Hematopoietic multipotent progenitor cell treated with erythropoietin and hydrocortisone succinate and interleukin-3 and kit ligand, for 6 days (in vitro differentiated cells): ENCODE measurements at regions not wholly inside any gene's neighbourhood (a gene's known extent, or its start where the extent isn't known, plus 50 kb on each side); places are given as distances from the start of the nearest gene placed in this dataset.
"Not testable (repeated sequence)": the region's sequence is repeated elsewhere in the genome, so short reads cannot be mapped to it uniquely, and the experiment has no call there.

Experiments
- DNase-seq: peaks from one replicate; pipeline ENCODE4 v3.0.0-alpha.2; 2015

DNA sequence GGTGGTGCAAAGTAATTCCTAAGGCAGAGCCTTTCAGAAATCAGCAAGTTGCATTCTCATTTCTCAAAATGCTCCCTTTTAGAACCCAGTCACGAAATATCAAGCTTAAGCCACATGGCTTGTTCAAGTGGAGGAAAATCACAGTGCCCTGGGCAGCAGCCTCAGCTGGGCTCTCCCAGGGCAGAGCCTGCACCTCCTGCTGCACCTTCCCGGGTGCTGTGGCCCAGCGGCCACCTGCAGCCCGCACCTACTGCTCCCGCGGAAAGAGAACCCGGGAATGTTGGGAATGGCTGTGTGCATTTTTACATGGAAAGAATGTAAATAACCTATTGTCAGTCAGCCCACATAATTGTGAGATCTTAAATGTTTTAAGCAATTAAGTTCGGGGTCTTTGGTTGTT lies 396.5 kb upstream of the VSTM2A start:
- DNase-seq, result no peak

- DNase-seq, result no peak
These were observed 388.7 kb upstream of the VSTM2A start for GRCh38 chr7:54153462-54153861.

DNA sequence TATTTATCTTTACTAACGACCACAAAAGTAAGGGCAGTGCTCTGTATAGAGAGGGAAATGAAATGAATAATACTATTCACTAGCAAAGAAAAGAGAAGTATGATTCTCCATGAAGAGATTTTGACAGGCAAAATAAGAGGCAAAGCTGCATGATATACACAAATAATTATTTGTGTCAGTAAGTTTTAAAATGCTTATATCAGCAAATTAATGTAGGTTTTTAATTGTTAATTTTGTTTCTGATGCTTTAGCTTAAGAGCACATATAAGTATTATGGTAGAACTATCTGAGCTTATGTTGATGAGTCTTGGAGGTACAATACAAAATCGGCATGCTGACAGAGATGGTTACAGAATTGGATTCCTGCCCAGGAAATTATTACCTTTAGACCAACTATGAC lies 383.1 kb upstream of the VSTM2A start:
- no peak for DNase-seq

- DNase-seq, result no peak
These were observed 380.6 kb upstream of the VSTM2A start for GRCh38 chr7:54161621-54162020.

GRCh38 chr7:54166419-54166818 lies 375.8 kb upstream of the VSTM2A start:
- no peak for DNase-seq

GRCh38 chr7:54179321-54180029 lies 362.7 kb upstream of the VSTM2A start:
- no peak for DNase-seq

DNA sequence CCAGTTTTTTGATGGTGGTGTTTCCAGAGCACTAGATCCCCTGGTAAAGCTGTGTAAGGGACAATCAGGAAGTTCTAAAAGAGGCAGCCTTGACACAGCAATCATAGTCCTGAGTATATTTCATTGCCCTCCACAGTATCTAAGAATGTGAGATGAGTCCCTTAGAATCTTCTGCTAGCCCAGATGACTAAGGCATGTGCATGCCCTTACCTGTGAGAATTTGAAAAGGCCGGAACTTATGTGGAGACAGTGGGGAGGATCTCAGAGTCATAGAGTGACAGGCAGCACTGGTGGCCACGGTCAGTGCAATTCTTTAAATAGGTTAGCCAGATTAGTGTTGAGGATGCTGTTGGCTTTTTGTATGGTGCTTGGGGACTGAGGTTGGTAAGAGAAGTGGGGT lies 361.4 kb upstream of the VSTM2A start:
- no peak for DNase-seq

DNA sequence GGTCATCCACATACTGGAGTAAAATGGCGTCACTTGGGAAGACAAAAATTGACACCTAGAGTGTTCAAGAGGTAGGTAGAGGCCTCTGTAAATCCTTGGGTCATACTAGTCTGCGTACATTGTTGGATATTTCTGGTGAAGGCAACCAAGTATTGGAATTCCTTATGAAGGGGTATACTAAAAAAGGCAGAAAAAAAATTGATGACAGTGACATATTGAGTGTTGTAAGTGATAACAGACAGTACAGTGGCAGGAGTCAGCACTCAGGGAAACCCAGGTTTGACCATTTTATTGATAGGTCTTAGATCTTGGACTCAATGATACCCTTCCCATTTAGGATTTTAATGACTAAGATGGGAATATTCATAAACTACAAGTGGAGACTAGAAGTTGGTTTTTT lies 359.1 kb upstream of the VSTM2A start:
- DNase-seq, result no peak

GRCh38 chr7:54186336-54186735 lies 355.8 kb upstream of the VSTM2A start:
- no peak for DNase-seq

GRCh38 chr7:54187886-54188685 lies 354.1 kb upstream of the VSTM2A start:
- DNase-seq, result no peak

- no peak for DNase-seq
These were observed 353.3 kb upstream of the VSTM2A start for GRCh38 chr7:54188843-54189242.

- DNase-seq, result no peak
These were observed 352.8 kb upstream of the VSTM2A start for GRCh38 chr7:54189330-54189729.

DNA sequence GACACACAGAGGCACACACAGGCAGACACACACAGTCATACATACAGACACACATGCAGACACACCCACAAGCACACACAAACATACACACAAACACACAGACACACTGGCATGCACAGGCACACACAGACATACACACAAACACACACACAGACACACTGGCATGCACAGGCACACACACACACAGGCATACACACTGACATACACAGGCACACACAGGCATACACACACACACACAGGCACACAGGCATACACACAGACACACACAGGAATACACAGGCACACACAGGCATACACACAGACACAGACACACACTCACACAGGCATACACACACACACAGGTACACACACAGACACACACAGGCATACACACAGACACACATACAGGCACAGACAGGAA lies 340.7 kb upstream of the VSTM2A start:
- no peak for DNase-seq

DNA sequence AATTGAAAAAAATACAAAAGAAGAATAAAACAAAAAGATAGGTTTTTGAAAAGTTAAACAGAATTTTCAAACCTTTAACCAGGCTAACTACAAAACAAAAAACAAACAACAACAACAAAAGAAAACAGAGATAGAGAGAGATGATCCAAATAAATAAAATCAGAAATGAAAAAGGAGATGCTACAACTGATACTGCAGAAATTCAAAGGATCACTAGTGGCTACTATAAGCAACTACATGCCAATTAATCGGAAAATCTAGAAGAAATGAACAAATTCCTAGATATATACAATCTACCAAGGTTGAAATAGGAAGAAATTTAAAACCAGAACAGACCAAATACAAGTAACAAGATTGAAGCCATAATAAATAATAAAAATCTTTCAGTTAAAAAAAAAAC lies 326.8 kb upstream of the VSTM2A start:
- DNase-seq, result no peak

DNA sequence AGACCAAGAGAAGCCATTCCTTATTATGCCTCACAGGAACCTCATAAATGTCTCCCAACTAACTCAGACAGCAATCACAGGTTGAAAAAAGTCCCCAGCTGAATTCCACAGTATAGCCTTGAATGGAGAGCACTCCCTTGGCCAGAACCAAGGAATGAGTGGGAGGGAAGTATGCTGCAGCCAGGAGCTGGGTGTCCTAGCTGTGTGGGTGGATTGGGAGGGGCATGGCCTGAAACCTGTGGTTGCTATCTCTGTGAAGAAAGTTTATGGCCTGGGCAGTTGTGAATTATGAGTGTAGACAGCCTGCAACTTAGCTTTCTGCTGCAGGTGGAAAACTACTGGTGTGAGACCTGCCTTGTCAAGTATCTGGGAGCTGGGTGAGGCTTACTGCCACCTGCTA lies 316.1 kb upstream of the VSTM2A start:
- DNase-seq, result not testable (repeated sequence)

DNA sequence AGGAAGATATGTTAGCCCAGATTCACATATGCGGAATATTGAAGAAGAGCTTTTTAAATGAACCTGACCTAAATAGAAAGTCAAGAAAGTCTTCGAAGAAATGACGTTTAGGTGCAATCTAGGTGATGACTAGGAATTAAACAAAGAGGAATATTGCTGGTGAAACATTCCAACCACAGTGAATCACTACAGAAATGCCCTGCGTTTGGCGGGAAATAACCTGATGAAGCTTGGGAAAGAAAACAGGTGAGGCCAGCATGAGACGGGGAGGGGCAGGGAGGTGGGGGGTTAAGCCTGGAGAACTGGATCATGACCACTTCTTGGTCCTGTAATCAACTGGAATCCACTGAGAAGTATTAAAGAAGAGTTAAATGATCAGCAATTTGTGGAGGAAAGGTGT lies 299.4 kb upstream of the VSTM2A start:
- DNase-seq, result no peak

DNA sequence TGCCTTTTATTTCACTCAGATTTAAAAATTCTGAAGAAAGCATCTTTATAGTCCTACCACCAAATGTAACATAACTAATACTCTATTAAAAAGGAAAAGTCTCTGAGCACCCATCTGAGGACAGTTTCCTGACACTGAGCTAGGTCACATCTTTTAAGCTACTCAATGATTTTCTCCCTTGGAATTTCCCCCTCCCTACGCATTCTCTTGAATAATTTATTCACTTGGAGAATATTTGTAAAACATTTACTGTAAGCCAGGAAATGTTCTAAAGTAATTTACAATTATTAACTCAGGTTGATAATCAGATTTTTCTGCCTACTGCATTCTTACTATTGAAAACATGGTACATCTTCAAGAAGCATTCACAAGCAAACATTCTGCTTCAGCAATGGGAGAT lies 297.2 kb upstream of the VSTM2A start:
- no peak for DNase-seq

DNA sequence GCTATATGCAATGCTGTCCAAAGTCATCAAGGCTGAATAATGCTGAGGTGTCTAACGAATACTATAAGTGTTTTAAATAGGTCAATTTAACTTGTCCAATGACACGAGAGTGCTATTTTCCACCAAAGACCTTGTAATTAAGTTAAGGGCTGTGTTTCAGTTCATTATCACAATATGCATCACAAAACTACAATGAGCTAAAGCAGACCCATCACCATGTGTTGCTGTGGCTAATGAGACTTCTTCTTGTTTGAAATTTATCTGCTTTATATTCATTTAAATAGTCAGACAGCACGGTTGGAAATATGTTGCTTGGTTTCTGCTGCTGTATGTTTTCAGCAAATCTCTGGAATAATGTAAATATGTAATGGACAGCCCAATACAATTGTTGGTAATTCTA lies 292.5 kb upstream of the VSTM2A start:
- no peak for DNase-seq

DNA sequence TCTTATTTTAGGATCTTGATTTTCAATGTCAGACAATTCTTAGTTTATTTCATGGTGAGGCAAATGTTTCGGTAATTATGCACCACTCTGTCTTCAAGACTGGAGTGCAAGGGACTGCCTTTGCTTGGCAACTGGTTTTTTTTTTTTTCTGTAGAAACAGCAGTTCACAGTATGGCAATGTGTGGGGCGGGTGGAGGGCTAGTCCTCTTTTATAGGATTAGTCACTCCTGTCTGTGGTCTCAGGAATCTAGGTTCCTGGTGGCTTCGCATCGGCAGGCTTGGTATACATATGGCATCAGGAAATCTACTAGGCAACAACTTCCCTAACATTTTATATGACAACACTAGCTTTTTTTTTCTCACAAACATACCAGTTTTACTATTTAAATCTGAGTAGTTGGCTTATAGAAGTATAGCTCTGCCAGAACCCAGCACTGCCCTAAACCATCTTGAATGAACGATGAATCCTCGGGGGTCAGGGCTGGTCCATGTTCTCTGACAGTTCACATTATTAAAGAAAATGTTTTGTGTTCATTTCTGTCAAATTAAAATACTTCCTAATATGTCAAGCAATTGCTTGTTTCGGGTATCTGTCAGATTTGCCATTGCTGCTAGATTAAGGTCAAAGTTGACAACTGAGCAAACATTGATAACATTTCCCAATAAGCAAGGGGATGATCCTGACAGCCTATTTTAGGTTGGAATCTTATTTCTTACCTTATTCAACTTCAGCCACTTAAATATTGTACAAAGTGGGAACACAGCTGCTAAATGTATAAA lies 289.7 kb upstream of the VSTM2A start:
- no peak for DNase-seq

DNA sequence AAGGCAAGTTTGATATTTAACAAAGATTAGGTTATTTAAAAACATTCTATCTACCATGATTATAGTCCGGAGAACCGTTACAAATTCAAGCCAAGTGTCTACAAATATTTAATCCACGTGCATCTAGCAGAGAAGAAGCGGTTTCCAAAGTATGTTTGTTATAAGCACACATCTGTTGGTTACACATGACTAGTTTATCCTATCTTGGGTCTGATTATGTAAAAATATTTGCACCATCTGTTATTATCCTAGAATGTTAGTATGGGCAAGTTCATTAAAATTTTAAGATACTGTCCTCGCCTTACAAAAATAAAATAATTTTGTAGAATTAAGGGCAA lies 289.2 kb upstream of the VSTM2A start:
- DNase-seq, result no peak

- DNase-seq, result no peak
These were observed 286.9 kb upstream of the VSTM2A start for GRCh38 chr7:54255242-54255641.

GRCh38 chr7:54259185-54259584 lies 283.0 kb upstream of the VSTM2A start:
- no peak for DNase-seq

- DNase-seq, result no peak
These were observed 281.2 kb upstream of the VSTM2A start for GRCh38 chr7:54260941-54261371.

GRCh38 chr7:54278847-54279246 lies 263.3 kb upstream of the VSTM2A start:
- no peak for DNase-seq
